Activated naive CD8-positive, alpha-beta T cell (primary cell): ENCODE measurements at regions not wholly inside any gene's neighbourhood (a gene's known extent, or its start where the extent isn't known, plus 50 kb on each side); places are given as distances from the start of the nearest gene placed in this dataset.

Source experiments
- H3K27ac Mint-ChIP-seq: one replicate; pipeline ENCODE4 v1.8.0; 2021; ENCODE audit warnings: mixed read lengths
- H3K27me3 Mint-ChIP-seq: one replicate; pipeline ENCODE4 v1.8.0; 2021; ENCODE audit warnings: mixed read lengths
- H3K36me3 Mint-ChIP-seq: one replicate; pipeline ENCODE4 v1.8.0; 2021; ENCODE audit warnings: mixed read lengths
- H3K4me1 Mint-ChIP-seq: one replicate; pipeline ENCODE4 v1.8.0; 2021; ENCODE audit warnings: low read depth, mixed read lengths
- H3K4me3 Mint-ChIP-seq: one replicate; pipeline ENCODE4 v1.8.0; 2021; ENCODE audit warnings: mild to moderate bottlenecking, mixed read lengths
- H3K9me3 Mint-ChIP-seq: one replicate; pipeline ENCODE4 v1.8.0; 2021; ENCODE audit warnings: low read depth, mixed read lengths

- Mint-ChIP-seq H3K27me3 (no peaks in the 10 kb centered on the region), H3K27ac (no peak overlapping the region), H3K36me3 (no peaks in the 10 kb centered on the region), H3K4me3 (no peak overlapping the region), H3K9me3 (peaks cover under 1% of the 10 kb centered on the region), H3K4me1 (no peaks in the 10 kb centered on the region)
Measured at GRCh38 chr13:70405266-70405665, 297.0 kb upstream of the KLHL1 start.

GRCh38 chr13:70394031-70394548, 285.8 kb upstream of the KLHL1 start:
- H3K36me3 Mint-ChIP-seq = no peaks in the 10 kb centered on the region
- no peak overlapping the region for H3K27ac Mint-ChIP-seq
- peaks cover 8% of the 10 kb centered on the region for H3K9me3 Mint-ChIP-seq
- H3K4me3 Mint-ChIP-seq = no peak overlapping the region
- H3K27me3 Mint-ChIP-seq = no peaks in the 10 kb centered on the region
- H3K4me1 Mint-ChIP-seq = no peaks in the 10 kb centered on the region

GRCh38 chr13:70391678-70392077, 283.4 kb upstream of the KLHL1 start:
- H3K9me3 Mint-ChIP-seq = peaks cover 4% of the 10 kb centered on the region
- H3K36me3 Mint-ChIP-seq = no peaks in the 10 kb centered on the region
- no peak overlapping the region for H3K4me3 Mint-ChIP-seq
- no peak overlapping the region for H3K27ac Mint-ChIP-seq
- no peaks in the 10 kb centered on the region for H3K4me1 Mint-ChIP-seq
- no peaks in the 10 kb centered on the region for H3K27me3 Mint-ChIP-seq

GRCh38 chr13:70390968-70391367, 282.7 kb upstream of the KLHL1 start:
- Mint-ChIP-seq H3K27me3 (no peaks in the 10 kb centered on the region), H3K9me3 (peaks cover 4% of the 10 kb centered on the region), H3K4me3 (no peak overlapping the region), H3K27ac (no peak overlapping the region), H3K36me3 (no peaks in the 10 kb centered on the region), H3K4me1 (no peaks in the 10 kb centered on the region)

GRCh38 chr13:70390064-70390463, 281.8 kb upstream of the KLHL1 start:
- no peaks in the 10 kb centered on the region for H3K36me3 Mint-ChIP-seq
- no peaks in the 10 kb centered on the region for H3K4me1 Mint-ChIP-seq
- peaks cover 4% of the 10 kb centered on the region for H3K9me3 Mint-ChIP-seq
- no peak overlapping the region for H3K27ac Mint-ChIP-seq
- H3K27me3 Mint-ChIP-seq = no peaks in the 10 kb centered on the region
- no peak overlapping the region for H3K4me3 Mint-ChIP-seq

- peaks cover 4% of the 10 kb centered on the region for H3K9me3 Mint-ChIP-seq
- no peaks in the 10 kb centered on the region for H3K27me3 Mint-ChIP-seq
- no peak overlapping the region for H3K27ac Mint-ChIP-seq
- H3K4me3 Mint-ChIP-seq = no peak overlapping the region
- H3K4me1 Mint-ChIP-seq = no peaks in the 10 kb centered on the region
- H3K36me3 Mint-ChIP-seq = no peaks in the 10 kb centered on the region
Measured at GRCh38 chr13:70388935-70389334, 280.7 kb upstream of the KLHL1 start.

- Mint-ChIP-seq H3K27ac (no peak overlapping the region), H3K4me3 (no peak overlapping the region), H3K36me3 (no peaks in the 10 kb centered on the region), H3K9me3 (no peaks in the 10 kb centered on the region), H3K27me3 (no peaks in the 10 kb centered on the region), H3K4me1 (no peaks in the 10 kb centered on the region)
Measured at GRCh38 chr13:70386919-70387318, 278.7 kb upstream of the KLHL1 start.

- H3K4me3 Mint-ChIP-seq = no peak overlapping the region
- no peaks in the 10 kb centered on the region for H3K36me3 Mint-ChIP-seq
- no peak overlapping the region for H3K27ac Mint-ChIP-seq
- no peaks in the 10 kb centered on the region for H3K27me3 Mint-ChIP-seq
- no peaks in the 10 kb centered on the region for H3K9me3 Mint-ChIP-seq
- no peaks in the 10 kb centered on the region for H3K4me1 Mint-ChIP-seq
Measured at GRCh38 chr13:70385852-70386251, 277.6 kb upstream of the KLHL1 start.

- Mint-ChIP-seq H3K9me3 (peaks cover 5% of the 10 kb centered on the region), H3K4me1 (no peaks in the 10 kb centered on the region), H3K4me3 (no peak overlapping the region), H3K27ac (no peak overlapping the region), H3K36me3 (no peaks in the 10 kb centered on the region), H3K27me3 (no peaks in the 10 kb centered on the region)
Measured at GRCh38 chr13:70384156-70384555, 275.9 kb upstream of the KLHL1 start.

- H3K4me1 Mint-ChIP-seq = no peaks in the 10 kb centered on the region
- H3K27ac Mint-ChIP-seq = no peak overlapping the region
- H3K4me3 Mint-ChIP-seq = no peak overlapping the region
- no peaks in the 10 kb centered on the region for H3K27me3 Mint-ChIP-seq
- H3K36me3 Mint-ChIP-seq = no peaks in the 10 kb centered on the region
- peaks cover 14% of the 10 kb centered on the region for H3K9me3 Mint-ChIP-seq
Measured at GRCh38 chr13:70380809-70381208, 272.6 kb upstream of the KLHL1 start.

GRCh38 chr13:70375718-70376117, 267.5 kb upstream of the KLHL1 start:
- no peaks in the 10 kb centered on the region for H3K36me3 Mint-ChIP-seq
- peaks cover 14% of the 10 kb centered on the region for H3K9me3 Mint-ChIP-seq
- no peaks in the 10 kb centered on the region for H3K27me3 Mint-ChIP-seq
- no peak overlapping the region for H3K4me3 Mint-ChIP-seq
- no peaks in the 10 kb centered on the region for H3K4me1 Mint-ChIP-seq
- no peak overlapping the region for H3K27ac Mint-ChIP-seq

GRCh38 chr13:70370924-70371323, 262.7 kb upstream of the KLHL1 start:
- Mint-ChIP-seq H3K27me3 (no peaks in the 10 kb centered on the region), H3K36me3 (no peaks in the 10 kb centered on the region), H3K9me3 (peaks cover 4% of the 10 kb centered on the region), H3K27ac (no peak overlapping the region), H3K4me3 (no peak overlapping the region), H3K4me1 (no peaks in the 10 kb centered on the region)

GRCh38 chr13:70366720-70367119, 258.5 kb upstream of the KLHL1 start:
- Mint-ChIP-seq H3K9me3 (peaks cover 4% of the 10 kb centered on the region), H3K4me1 (no peaks in the 10 kb centered on the region), H3K27me3 (no peaks in the 10 kb centered on the region), H3K36me3 (no peaks in the 10 kb centered on the region), H3K4me3 (no peak overlapping the region), H3K27ac (no peak overlapping the region)

- no peaks in the 10 kb centered on the region for H3K36me3 Mint-ChIP-seq
- H3K4me1 Mint-ChIP-seq = no peaks in the 10 kb centered on the region
- H3K27ac Mint-ChIP-seq = no peak overlapping the region
- H3K4me3 Mint-ChIP-seq = no peak overlapping the region
- no peaks in the 10 kb centered on the region for H3K27me3 Mint-ChIP-seq
- H3K9me3 Mint-ChIP-seq = peaks cover 4% of the 10 kb centered on the region
Measured at GRCh38 chr13:70363991-70364390, 255.7 kb upstream of the KLHL1 start.

- H3K27ac Mint-ChIP-seq = no peak overlapping the region
- no peak overlapping the region for H3K4me3 Mint-ChIP-seq
- no peaks in the 10 kb centered on the region for H3K36me3 Mint-ChIP-seq
- peaks cover 3% of the 10 kb centered on the region for H3K9me3 Mint-ChIP-seq
- no peaks in the 10 kb centered on the region for H3K27me3 Mint-ChIP-seq
- no peaks in the 10 kb centered on the region for H3K4me1 Mint-ChIP-seq
Measured at GRCh38 chr13:70362820-70363570, 254.7 kb upstream of the KLHL1 start.

GRCh38 chr13:70357031-70357430, 248.8 kb upstream of the KLHL1 start:
- H3K36me3 Mint-ChIP-seq = no peaks in the 10 kb centered on the region
- no peak overlapping the region for H3K4me3 Mint-ChIP-seq
- H3K27me3 Mint-ChIP-seq = no peaks in the 10 kb centered on the region
- no peaks in the 10 kb centered on the region for H3K4me1 Mint-ChIP-seq
- peaks cover 3% of the 10 kb centered on the region for H3K9me3 Mint-ChIP-seq
- H3K27ac Mint-ChIP-seq = no peak overlapping the region
